HEK293 (cell line): ENCODE measurements at regions not wholly inside any gene's neighbourhood (a gene's known extent, or its start where the extent isn't known, plus 50 kb on each side); places are given as distances from the start of the nearest gene placed in this dataset.
"Not testable (repeated sequence)": the region's sequence is repeated elsewhere in the genome, so short reads cannot be mapped to it uniquely, and the experiment has no call there.

Source experiments
- CTCF ChIA-PET: fragments of 350-600 bp; formaldehyde crosslinking; extraction: SDS; loops from one replicate; lab custom pipeline; 2021; ENCODE audit warnings: antibody characterized with exemption; lab: Yijun Ruan, JAX
- POLR2A ChIA-PET: fragments of 300-600 bp; formaldehyde crosslinking; extraction: SDS; loops from one replicate; lab custom pipeline; 2020; ENCODE audit warnings: antibody characterized with exemption, inconsistent platforms; lab: Yijun Ruan, JAX
- H3K27ac ChIP-seq: fragments of 200-500 bp; sonication (Bioruptor generic); 2 replicates; pipeline ENCODE4 v1.5.1; 2014; ENCODE audit warnings: low read depth, low read length, control low read depth, inconsistent platforms; ENCODE audit errors: extremely low read depth
- H3K36me3 ChIP-seq, 2 experiments: fragments of 200-500 bp in 1 of 2; sonication (Bioruptor generic) in 1 of 2; 1 replicate in 1 of 2; 2 replicates in 1 of 2; pipeline ENCODE4 v1.5.1; 2014 to 2017; ENCODE audit warnings: inconsistent platforms in 2 of 2, low read length in 2 of 2; ENCODE audit not compliant: control insufficient read depth in 2 of 2, insufficient read depth in 1 of 2
- H3K4me1 ChIP-seq: fragments of 200-500 bp; sonication (Bioruptor generic); 2 replicates; pipeline ENCODE4 v1.5.1; 2014; ENCODE audit warnings: mild to moderate bottlenecking, low read length, inconsistent platforms; ENCODE audit not compliant: control insufficient read depth, insufficient read depth
- H3K4me3 ChIP-seq: 2 replicates; pipeline ENCODE4 v1.5.1; 2011; ENCODE audit warnings: low read depth, mild to moderate bottlenecking, control low read depth, low read length, moderate library complexity
- H3K9me3 ChIP-seq: fragments of 200-500 bp; sonication (Bioruptor generic); 2 replicates; pipeline ENCODE4 v1.5.1; 2014; ENCODE audit warnings: low read depth, low read length, inconsistent platforms; ENCODE audit not compliant: control insufficient read depth, insufficient read depth
- HOXD13 ChIP-seq: sonication (generic); formaldehyde crosslinking; IDR thresholded peaks from 2 replicates; pipeline ENCODE4 v1.8.0; 2022; ENCODE audit warnings: missing genetic modification reagents, borderline replicate concordance
- INSM2 ChIP-seq: fragments of 450-650 bp; formaldehyde crosslinking; IDR thresholded peaks from 2 replicates; pipeline ENCODE4 v1.5.1; 2016; ENCODE audit warnings: missing biosample characterization, missing genetic modification characterization
- OSR2 ChIP-seq: fragments of 450-650 bp; formaldehyde crosslinking; IDR thresholded peaks from 2 replicates; pipeline ENCODE4 v1.5.1; 2016; ENCODE audit warnings: missing biosample characterization, missing genetic modification characterization
- PRDM1 ChIP-seq: fragments of 450-650 bp; formaldehyde crosslinking; IDR thresholded peaks from 2 replicates; pipeline ENCODE4; 2016; ENCODE audit warnings: missing biosample characterization, missing genetic modification characterization
- SCRT1 ChIP-seq: fragments of 450-650 bp; formaldehyde crosslinking; IDR thresholded peaks from 2 replicates; pipeline ENCODE4 v1.5.1; 2016; ENCODE audit warnings: missing biosample characterization, missing genetic modification characterization, borderline replicate concordance
- SETDB1 ChIP-seq: IDR thresholded peaks from one replicate; pipeline ENCODE4 v1.6.1; 2017; ENCODE audit warnings: mild to moderate bottlenecking, low read length, moderate library complexity, mixed read lengths; ENCODE audit not compliant: insufficient read length
- ZBTB17 ChIP-seq: fragments of 450-650 bp; formaldehyde crosslinking; IDR thresholded peaks from 2 replicates; pipeline ENCODE4 v1.5.1; 2016; ENCODE audit warnings: missing biosample characterization, missing genetic modification characterization
- ZNF10 ChIP-seq: fragments of 450-650 bp; formaldehyde crosslinking; IDR thresholded peaks from 2 replicates; pipeline ENCODE4 v1.5.1; 2017; ENCODE audit warnings: missing biosample characterization, missing genetic modification characterization
- ZNF121 ChIP-seq: fragments of 450-650 bp; formaldehyde crosslinking; IDR thresholded peaks from 2 replicates; pipeline ENCODE4 v1.5.1; 2016; ENCODE audit warnings: missing biosample characterization, missing genetic modification characterization
- ZNF169 ChIP-seq: fragments of 450-650 bp; formaldehyde crosslinking; IDR thresholded peaks from 2 replicates; pipeline ENCODE4 v1.5.1; 2016; ENCODE audit warnings: missing biosample characterization, missing genetic modification characterization
- ZNF248 ChIP-seq: fragments of 450-650 bp; formaldehyde crosslinking; IDR thresholded peaks from 2 replicates; pipeline ENCODE4 v1.5.1; 2017; ENCODE audit warnings: missing biosample characterization, missing genetic modification characterization
- ZNF280C ChIP-seq: fragments of 450-650 bp; formaldehyde crosslinking; IDR thresholded peaks from 2 replicates; pipeline ENCODE4 v1.5.1; 2016; ENCODE audit warnings: missing biosample characterization, missing genetic modification characterization
- ZNF350 ChIP-seq: fragments of 450-650 bp; formaldehyde crosslinking; IDR thresholded peaks from 2 replicates; pipeline ENCODE4 v1.5.0; 2017; ENCODE audit warnings: missing biosample characterization, mild to moderate bottlenecking, missing genetic modification characterization
- ZNF391 ChIP-seq: fragments of 450-650 bp; formaldehyde crosslinking; IDR thresholded peaks from 2 replicates; pipeline ENCODE4 v1.5.1; 2016; ENCODE audit warnings: low read depth, missing biosample characterization, missing genetic modification characterization, borderline replicate concordance
- ZNF549 ChIP-seq: fragments of 450-650 bp; IDR thresholded peaks from 2 replicates; pipeline ENCODE4 v1.5.1; 2018; ENCODE audit warnings: missing biosample characterization, missing genetic modification characterization, mild to moderate bottlenecking, inconsistent platforms, moderate library complexity
- ZNF561 ChIP-seq: fragments of 450-650 bp; IDR thresholded peaks from 2 replicates; pipeline ENCODE4 v1.5.1; 2018; ENCODE audit warnings: missing biosample characterization, missing genetic modification characterization, borderline replicate concordance
- ZNF580 ChIP-seq: fragments of 450-650 bp; formaldehyde crosslinking; IDR thresholded peaks from 2 replicates; pipeline ENCODE4 v1.5.1; 2016; ENCODE audit warnings: missing biosample characterization, missing genetic modification characterization
- ZNF610 ChIP-seq: fragments of 450-650 bp; formaldehyde crosslinking; IDR thresholded peaks from 2 replicates; pipeline ENCODE4 v1.5.1; 2016; ENCODE audit warnings: missing biosample characterization, missing genetic modification characterization, borderline replicate concordance
- ZNF654 ChIP-seq: fragments of 450-650 bp; formaldehyde crosslinking; IDR thresholded peaks from 2 replicates; pipeline ENCODE4 v1.5.1; 2016; ENCODE audit warnings: low read depth, missing biosample characterization, missing genetic modification characterization
- ZNF692 ChIP-seq: fragments of 450-650 bp; formaldehyde crosslinking; IDR thresholded peaks from 2 replicates; pipeline ENCODE4 v1.5.1; 2016; ENCODE audit warnings: missing biosample characterization, missing genetic modification characterization
- ZNF707 ChIP-seq: fragments of 450-650 bp; formaldehyde crosslinking; IDR thresholded peaks from 2 replicates; pipeline ENCODE4 v1.5.1; 2016; ENCODE audit warnings: missing biosample characterization, missing genetic modification characterization
- ZNF776 ChIP-seq: fragments of 450-650 bp; formaldehyde crosslinking; IDR thresholded peaks from 2 replicates; pipeline ENCODE4 v1.5.0; 2017; ENCODE audit warnings: missing biosample characterization, missing genetic modification characterization, borderline replicate concordance
- ZNF792 ChIP-seq: fragments of 450-650 bp; formaldehyde crosslinking; IDR thresholded peaks from 2 replicates; pipeline ENCODE4 v1.5.1; 2016; ENCODE audit warnings: missing biosample characterization, missing genetic modification characterization
- ZNF837 ChIP-seq: fragments of 450-650 bp; formaldehyde crosslinking; IDR thresholded peaks from 2 replicates; pipeline ENCODE4 v1.5.1; 2016; ENCODE audit warnings: missing biosample characterization, missing genetic modification characterization

- TF ChIP-seq ZNF280C (tag by site-specific recombination) = no peak
- TF ChIP-seq ZNF248 (tag by site-specific recombination) = no peak
- no peak for TF ChIP-seq ZNF561 (tag by site-specific recombination)
- TF ChIP-seq ZNF792 (tag by site-specific recombination) = no peak
These were observed 119.9 kb upstream of the PZP start (continued) for GRCh38 chr12:9328065-9328464.

GRCh38 chr12:9327320-9327719 lies 119.1 kb upstream of the PZP start:
- H3K9me3 ChIP-seq = no peaks in the 10 kb centered on the region
- POLR2A ChIA-PET = no interaction called here
- H3K36me3 ChIP-seq = no peaks in the 10 kb centered on the region
- H3K27ac ChIP-seq = no peak overlapping the region
- no peak overlapping the region for H3K4me3 ChIP-seq
- no peaks in the 10 kb centered on the region for H3K4me1 ChIP-seq
- TF ChIP-seq ZNF391 (tag by site-specific recombination) = no peak
- TF ChIP-seq ZNF10 = no peak
- TF ChIP-seq OSR2 = no peak
- TF ChIP-seq SETDB1 = no peak
- TF ChIP-seq ZNF549 (tag by site-specific recombination) = no peak
- TF ChIP-seq ZNF654 = no peak
- TF ChIP-seq HOXD13 (CRISPR knock-in tag) = no peak
- no peak for TF ChIP-seq ZNF580 (tag by site-specific recombination)
- TF ChIP-seq SCRT1 (tag by site-specific recombination) = no peak
- no peak for TF ChIP-seq ZBTB17 (tag by site-specific recombination)
- CTCF ChIA-PET = no interaction called here

- H3K9me3 ChIP-seq, H3K27ac ChIP-seq, H3K4me3 ChIP-seq, H3K4me1 ChIP-seq, H3K36me3 ChIP-seq, CTCF ChIA-PET, POLR2A ChIA-PET: not testable (repeated sequence)
These were observed 118.7 kb upstream of the PZP start for GRCh38 chr12:9326849-9327248.

GRCh38 chr12:9326085-9326484 lies 117.9 kb upstream of the PZP start:
- no peak overlapping the region for H3K27ac ChIP-seq
- H3K4me3 ChIP-seq = no peak overlapping the region
- POLR2A ChIA-PET = no interaction called here
- H3K4me1 ChIP-seq = no peaks in the 10 kb centered on the region
- no peaks in the 10 kb centered on the region for H3K36me3 ChIP-seq
- CTCF ChIA-PET = no interaction called here
- H3K9me3 ChIP-seq = no peaks in the 10 kb centered on the region
- TF ChIP-seq PRDM1 = no peak
- TF ChIP-seq ZNF692 (tag by site-specific recombination) = no peak
- no peak for TF ChIP-seq ZNF169 (tag by site-specific recombination)
- no peak for TF ChIP-seq ZNF350
- no peak for TF ChIP-seq INSM2 (tag by site-specific recombination)
- TF ChIP-seq ZNF121 (tag by site-specific recombination) = no peak
- TF ChIP-seq ZNF707 (tag by site-specific recombination) = no peak
- TF ChIP-seq ZNF837 (tag by site-specific recombination) = no peak
- TF ChIP-seq ZNF776 = no peak
- TF ChIP-seq ZNF610 (tag by site-specific recombination) = no peak
